Heart left ventricle (tissue), 13 donors: ENCODE measurements at regions not wholly inside any gene's neighbourhood (a gene's known extent, or its start where the extent isn't known, plus 50 kb on each side); places are given as distances from the start of the nearest gene placed in this dataset.

Experiments used
- CTCF ChIP-seq, 12 donors: fragments of 200-600 bp; sonication (generic) in 4 of 12; IDR thresholded peaks; one replicate each; pipeline versions ENCODE4 v1.5.0 to v1.8.0; 2018 to 2022; ENCODE audit warnings: antibody characterized with exemption in 12 of 12, mild to moderate bottlenecking in 5 of 12
- POLR2A ChIP-seq, 2 donors: fragments of 450-650 bp; IDR thresholded peaks; one replicate each; pipeline ENCODE4 v1.6.1; 2017; ENCODE audit warnings: antibody characterized with exemption in 2 of 2, mild to moderate bottlenecking in 2 of 2, moderate library complexity in 2 of 2
- donor health status: ischemic (EF 13 %, LVEDD 7.1; RV severe dilation, severe dysfunction).
- donor health status: DM: no; HTN: yes; CAD: no.
- donor health status: DM: no; HTN: no; CAD: no.
- donor health status: ischemic (EF 25% LVEDD 6.9; RV normal size, moderate dysfunction).
- donor health status: ischemic (EF 25% LVEDD 5.7; RV mildly dilated, moderate dysfunction).
- donor health status: ischemic (EF 35%, LVEDD 5.7; RV mildly dilated, moderate dysfunction).
- donor health status: nonischemic (EF 11% LVEDD 7.7; RV severe dilation, severe dysfunction).
- donor health status: DM: yes; HTN: yes; CAD: no.
- donor health status: PGD.
- donor health status: ischemic (EF 29% LVEDD 5.4; RV normal size, mild dysfunction).
- donor health status: nonischemic (EF 23%, LVEDD 6.1; RV moderate dilation, normal function).

GRCh38 chr10:37684765-37685164, 172.6 kb downstream of the ZNF248 start:
- TF ChIP-seq POLR2A (IDR thresholded peaks at IDR 0.05): no peak
- no peak for TF ChIP-seq CTCF (IDR thresholded peaks at IDR 0.05)
